Endometrial microvascular endothelial cells (primary cell): ENCODE measurements at regions not wholly inside any gene's neighbourhood (a gene's known extent, or its start where the extent isn't known, plus 50 kb on each side); places are given as distances from the start of the nearest gene placed in this dataset.

Experiments used
- in situ Hi-C: cut with HindIII; loops from 2 replicates; pipeline ENCODE4 v1.10.0; 2017; ENCODE audit warnings: low sequenced_read_pairs, low pct_unique_long_range_greater_than_20kb; ENCODE audit errors: inconsistent ontology term

DNA sequence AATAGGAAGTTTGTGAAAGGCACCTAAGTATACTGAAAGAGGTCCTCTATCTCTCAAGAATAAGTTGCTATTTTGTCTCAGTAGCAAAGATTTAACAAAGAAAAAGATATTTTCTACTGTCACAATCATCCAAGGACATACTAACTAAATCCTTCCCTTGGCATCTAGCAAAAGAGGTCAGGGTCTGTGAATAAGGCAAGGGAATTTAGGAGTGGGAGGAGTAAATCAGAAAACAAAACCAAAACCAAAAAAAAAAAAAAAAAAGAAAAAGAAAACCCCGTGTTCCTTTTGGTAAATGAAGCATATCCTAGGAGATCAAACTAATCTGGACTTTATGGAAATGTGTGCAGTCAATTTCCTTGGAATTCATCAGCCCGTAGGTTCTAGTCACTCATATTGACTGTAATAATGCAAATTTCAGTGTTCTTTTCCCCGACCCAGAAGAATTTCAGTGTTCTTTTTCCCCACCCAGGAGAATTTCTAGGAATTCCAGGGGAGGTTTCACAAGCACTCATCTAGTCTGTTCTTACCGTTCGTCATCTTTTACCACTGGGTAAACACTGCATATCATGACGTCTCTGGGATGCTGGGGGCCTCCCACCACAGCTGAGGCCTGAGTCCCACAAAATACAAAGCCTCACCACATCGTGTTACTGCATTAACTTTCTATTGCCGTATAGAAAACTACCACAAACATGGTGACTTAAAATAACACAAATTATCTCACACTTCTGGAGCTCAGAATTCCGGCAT lies 113.8 kb upstream of the CCDC54 start:
- in situ Hi-C loops = no loop called here

GRCh38 chr3:107264888-107265287 lies 112.4 kb upstream of the CCDC54 start:
- in situ Hi-C loops = no loop called here

- in situ Hi-C loops = no loop called here
These were observed 111.7 kb upstream of the CCDC54 start for GRCh38 chr3:107265526-107265925.

GRCh38 chr3:107268469-107268868 lies 108.8 kb upstream of the CCDC54 start:
- in situ Hi-C loops = no loop called here

DNA sequence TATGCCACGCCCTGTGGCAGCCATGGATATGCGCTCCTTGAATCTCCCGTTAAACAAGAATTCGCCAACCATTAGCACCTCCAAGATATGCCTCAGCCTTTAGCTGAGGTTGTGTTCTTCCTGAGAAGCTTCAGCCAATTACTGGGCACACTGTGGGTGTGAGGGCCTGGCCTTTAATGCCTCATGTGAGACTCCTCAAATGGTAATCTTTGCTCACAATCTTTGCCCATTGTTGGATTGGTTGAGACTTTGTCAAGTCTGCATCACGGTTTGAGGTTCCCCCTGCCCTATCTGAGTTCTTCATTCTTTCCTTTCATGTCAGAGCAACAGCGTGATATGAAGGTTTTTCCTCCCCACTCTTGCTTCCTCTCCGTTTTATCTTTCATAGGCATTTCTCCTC lies 108.1 kb upstream of the CCDC54 start:
- in situ Hi-C loops = no loop called here

DNA sequence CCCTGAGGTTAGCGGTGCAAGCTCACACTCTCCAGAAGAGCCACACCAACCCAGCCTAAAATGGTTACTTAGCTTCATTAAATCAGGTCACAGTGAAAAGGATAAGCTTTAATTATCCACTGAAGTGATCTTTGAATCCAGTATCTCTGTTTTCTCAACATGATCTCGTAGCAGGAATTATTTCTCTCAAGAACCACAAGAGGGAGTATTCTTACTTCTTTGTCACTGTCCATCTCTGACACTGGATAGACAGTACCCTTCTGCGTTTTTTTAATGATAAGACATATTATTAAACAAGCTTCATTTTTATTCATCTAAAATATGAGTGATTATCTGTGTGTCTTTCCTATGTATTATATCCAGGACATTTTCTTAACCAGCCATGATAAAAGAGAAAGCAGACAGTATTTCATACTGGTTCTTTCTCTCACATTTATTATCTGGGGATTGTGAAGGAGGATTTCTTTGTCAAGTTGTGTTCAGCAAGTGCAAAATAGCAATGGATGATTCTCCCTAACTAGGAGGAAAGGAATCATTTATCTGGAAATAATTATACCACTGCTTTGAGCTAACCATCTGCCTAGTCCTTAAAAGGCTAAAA lies 105.4 kb upstream of the CCDC54 start:
- in situ Hi-C loops = no loop called here

DNA sequence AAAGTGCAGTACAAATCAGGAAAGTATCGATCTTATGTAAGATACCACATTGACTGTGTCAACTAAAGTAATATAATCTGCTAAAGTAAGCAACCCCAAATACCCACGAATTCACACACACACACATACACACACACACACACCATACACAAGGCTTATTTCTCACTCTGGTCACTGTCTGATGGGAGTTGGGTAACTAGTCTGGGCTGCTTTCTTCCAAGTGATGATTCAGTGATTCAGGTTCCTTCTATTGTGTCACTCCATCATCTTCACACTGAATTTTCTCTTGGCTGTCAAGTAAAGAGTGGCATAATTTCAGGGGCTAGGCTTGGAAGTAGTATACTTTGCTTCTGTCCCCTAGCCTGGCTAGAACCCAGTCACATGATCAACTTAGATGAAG lies 104.8 kb upstream of the CCDC54 start:
- in situ Hi-C loops = no loop called here

GRCh38 chr3:107272885-107273284 lies 104.4 kb upstream of the CCDC54 start:
- in situ Hi-C loops = no loop called here

- in situ Hi-C loops = no loop called here
These were observed 103.5 kb upstream of the CCDC54 start for GRCh38 chr3:107273771-107274170.

- in situ Hi-C loops = no loop called here
These were observed 101.7 kb upstream of the CCDC54 start for GRCh38 chr3:107275511-107275910.

GRCh38 chr3:107283948-107284347 lies 93.3 kb upstream of the CCDC54 start:
- in situ Hi-C loops = no loop called here

DNA sequence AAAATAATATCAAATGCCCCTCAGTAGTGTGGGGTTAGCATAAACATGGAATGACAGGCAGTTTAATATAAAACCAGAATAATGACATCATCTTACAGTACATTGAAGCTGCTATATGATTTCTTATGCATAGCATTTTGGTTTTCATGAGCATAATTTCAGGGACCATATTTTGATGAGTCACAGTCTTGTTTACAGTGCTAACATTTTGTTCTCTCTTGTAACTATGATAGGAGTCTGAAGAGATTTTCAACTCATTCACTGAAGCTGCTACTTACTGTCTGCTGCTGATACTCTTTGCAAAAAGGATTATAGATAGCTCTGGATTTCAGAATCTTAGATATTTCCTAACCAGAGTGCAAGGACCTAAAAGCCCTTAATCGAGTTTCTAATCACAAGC lies 92.6 kb upstream of the CCDC54 start:
- in situ Hi-C loops = no loop called here

- in situ Hi-C loops = no loop called here
These were observed 92.0 kb upstream of the CCDC54 start for GRCh38 chr3:107285197-107285596.

DNA sequence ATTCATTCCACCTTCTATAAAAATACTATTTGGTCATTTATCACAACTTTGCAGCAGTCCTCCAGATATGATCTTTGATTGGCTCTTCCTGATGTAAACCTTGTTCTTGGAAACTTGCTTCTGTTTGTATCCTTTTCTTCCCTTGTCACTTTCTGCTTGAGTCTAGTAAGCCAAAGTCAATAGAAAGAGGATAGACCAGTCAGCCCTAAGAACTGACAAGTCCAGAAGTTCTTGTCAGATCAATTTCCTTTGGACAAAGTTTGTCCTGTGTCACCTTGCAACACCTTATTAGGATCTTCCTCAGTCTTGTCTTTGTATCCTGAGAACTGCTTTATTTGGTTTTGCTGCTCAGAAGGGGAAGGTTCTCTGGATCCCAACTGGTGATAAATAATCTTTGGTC lies 87.9 kb upstream of the CCDC54 start:
- in situ Hi-C loops = no loop called here

DNA sequence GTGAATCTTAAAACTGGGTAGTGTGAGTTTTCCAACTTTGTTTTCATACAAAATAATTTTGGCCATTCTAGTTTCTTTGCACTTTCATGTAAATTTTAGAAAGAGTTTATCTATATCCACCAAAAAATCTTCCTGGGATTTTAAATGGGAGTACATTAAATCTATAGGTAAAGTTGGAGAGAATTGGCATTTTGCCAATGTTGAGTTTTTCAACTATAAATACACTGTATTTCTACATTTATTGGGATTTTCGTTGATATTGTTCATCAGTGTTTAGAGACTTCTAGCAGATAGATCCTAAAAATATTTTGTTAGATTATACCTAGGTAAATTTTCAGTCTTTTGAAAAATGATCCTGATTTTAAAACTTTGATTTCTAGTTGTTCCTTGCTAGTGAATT lies 83.1 kb upstream of the CCDC54 start:
- in situ Hi-C loops = no loop called here

GRCh38 chr3:107297597-107297996 lies 79.6 kb upstream of the CCDC54 start:
- in situ Hi-C loops = no loop called here

GRCh38 chr3:107307205-107307604 lies 70.0 kb upstream of the CCDC54 start:
- in situ Hi-C loops = no loop called here

DNA sequence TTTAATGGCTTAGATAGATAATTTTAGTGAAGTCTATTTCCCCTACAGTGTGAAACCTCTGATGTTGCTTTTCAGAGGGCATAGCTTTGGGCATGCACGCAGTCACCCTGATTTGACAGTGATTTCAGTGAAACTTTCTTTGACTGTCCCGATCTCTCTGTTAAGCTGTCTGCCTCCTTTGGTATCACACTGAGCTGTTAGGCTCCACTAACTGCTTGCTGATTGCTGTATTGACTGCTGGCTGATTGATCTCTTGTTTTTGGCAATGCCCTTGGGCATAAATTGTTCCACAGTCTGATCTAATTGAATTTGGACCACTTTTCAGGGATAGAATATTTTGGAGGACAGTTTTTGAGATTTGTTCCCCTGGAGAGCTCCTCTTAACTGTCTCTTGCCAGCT lies 68.5 kb upstream of the CCDC54 start:
- in situ Hi-C loops = no loop called here

- in situ Hi-C loops = no loop called here
These were observed 67.9 kb upstream of the CCDC54 start for GRCh38 chr3:107309312-107309711.

- in situ Hi-C loops = no loop called here
These were observed 63.5 kb upstream of the CCDC54 start for GRCh38 chr3:107313711-107314110.

DNA sequence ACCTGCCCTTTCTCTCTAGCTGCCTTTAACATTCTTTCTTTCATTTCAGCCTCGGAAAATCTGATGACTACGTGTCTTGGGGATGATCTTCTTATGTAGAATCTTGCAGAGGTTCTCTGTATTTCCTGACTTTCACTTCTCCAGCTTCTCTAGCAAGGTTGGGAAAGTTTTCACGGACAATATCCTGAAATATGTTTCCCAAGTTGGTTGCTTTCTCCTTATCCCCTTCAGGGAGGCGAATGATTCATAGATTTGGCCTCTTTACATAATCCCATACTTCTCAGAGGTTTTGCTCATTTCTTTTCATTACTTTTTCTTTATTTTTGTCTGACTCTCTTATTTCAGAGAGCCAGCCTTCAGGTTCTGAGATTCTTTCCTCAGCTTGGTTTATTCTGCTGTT lies 62.1 kb upstream of the CCDC54 start:
- in situ Hi-C loops = no loop called here
